UCSD-AML1 (cell line): ENCODE measurements at regions not wholly inside any gene's neighbourhood (a gene's known extent, or its start where the extent isn't known, plus 50 kb on each side); places are given as distances from the start of the nearest gene placed in this dataset.
"Not testable (repeated sequence)": the region's sequence is repeated elsewhere in the genome, so short reads cannot be mapped to it uniquely, and the experiment has no call there.

Experiments used
- DNase-seq: peaks from one replicate; lab custom pipeline; 2025; ENCODE audit not compliant: unreplicated experiment; lab: John Stamatoyannopoulos, UW

- no peak for DNase-seq
Observed at GRCh38 chr9:95785209-95785608, 90.3 kb upstream of the ERCC6L2 start.

GRCh38 chr9:95784318-95784717 lies 91.2 kb upstream of the ERCC6L2 start:
- DNase-seq, result no peak

- DNase-seq, result no peak
Observed at GRCh38 chr9:95783426-95783975, 92.0 kb upstream of the ERCC6L2 start.

GRCh38 chr9:95780751-95781150 lies 94.7 kb upstream of the ERCC6L2 start:
- DNase-seq, result no peak

GRCh38 chr9:95780121-95780520 lies 95.4 kb upstream of the ERCC6L2 start:
- no peak for DNase-seq

- not testable (repeated sequence) for DNase-seq
Observed at GRCh38 chr9:95779597-95779996, 95.9 kb upstream of the ERCC6L2 start.

- no peak for DNase-seq
Observed at GRCh38 chr9:95778957-95779356, 96.5 kb upstream of the ERCC6L2 start.

- no peak for DNase-seq
Observed at GRCh38 chr9:95777136-95777535, 98.4 kb upstream of the ERCC6L2 start.

- no peak for DNase-seq
Observed at GRCh38 chr9:95776176-95776575, 99.3 kb upstream of the ERCC6L2 start.

GRCh38 chr9:95775191-95775590 lies 100.3 kb upstream of the ERCC6L2 start:
- no peak for DNase-seq

- no peak for DNase-seq
Observed at GRCh38 chr9:95773053-95773418, 102.5 kb upstream of the ERCC6L2 start.

GRCh38 chr9:95772320-95773052 lies 103.0 kb upstream of the ERCC6L2 start:
- no peak for DNase-seq

- no peak for DNase-seq
Observed at GRCh38 chr9:95771556-95772246, 103.8 kb upstream of the ERCC6L2 start.

GRCh38 chr9:95770653-95771131 lies 104.8 kb upstream of the ERCC6L2 start:
- DNase-seq, result no peak

- DNase-seq, result no peak
Observed at GRCh38 chr9:95769909-95770433, 105.5 kb upstream of the ERCC6L2 start.

- no peak for DNase-seq
Observed at GRCh38 chr9:95769473-95769872, 106.0 kb upstream of the ERCC6L2 start.

GRCh38 chr9:95766906-95767305 lies 108.6 kb upstream of the ERCC6L2 start:
- DNase-seq, result no peak

GRCh38 chr9:95764533-95765319 lies 110.8 kb upstream of the ERCC6L2 start:
- no peak for DNase-seq

- DNase-seq, result no peak
Observed at GRCh38 chr9:95763983-95764382, 111.5 kb upstream of the ERCC6L2 start.

- DNase-seq, result no peak
Observed at GRCh38 chr9:95763006-95763405, 112.5 kb upstream of the ERCC6L2 start.

- DNase-seq, result no peak
Observed at GRCh38 chr9:95762322-95762721, 113.2 kb upstream of the ERCC6L2 start.
